Vagina (tissue), 2 donors: ENCODE measurements at regions not wholly inside any gene's neighbourhood (a gene's known extent, or its start where the extent isn't known, plus 50 kb on each side); places are given as distances from the start of the nearest gene placed in this dataset.

Experiments
- DNase-seq, 2 donors: peaks; one replicate each; pipeline ENCODE4 v3.0.0-alpha.2; 2017; ENCODE audit errors: extremely low spot score in 2 of 2
- H3K27ac ChIP-seq: fragments of 200-600 bp; sonication (generic); one replicate; pipeline ENCODE4 v1.5.1; 2019
- H3K27me3 ChIP-seq: fragments of 200-600 bp; sonication (generic); one replicate; pipeline ENCODE4 v1.5.1; 2019
- H3K36me3 ChIP-seq, 2 donors: fragments of 200-600 bp; sonication (generic); one replicate each; pipeline ENCODE4 v1.5.1; 2017 to 2019
- H3K4me1 ChIP-seq: fragments of 200-600 bp; sonication (generic); one replicate; pipeline ENCODE4 v1.5.1; 2019
- H3K4me3 ChIP-seq, 2 donors: fragments of 200-600 bp; sonication (generic); 1 replicate in 1 of 2; 2 replicates in 1 of 2; pipeline ENCODE4 v1.5.1; 2016 to 2019
- H3K9me3 ChIP-seq: fragments of 200-600 bp; sonication (generic); one replicate; pipeline ENCODE4 v1.5.1; 2019
- CTCF ChIP-seq, 3 experiments: fragments of 450-650 bp in 2 of 3; fragments of 200-600 bp in 1 of 3; sonication (generic) in 1 of 3; IDR thresholded peaks; one replicate each; pipeline ENCODE4 v1.5.1; 2017 to 2019; ENCODE audit warnings: antibody characterized with exemption in 3 of 3, mild to moderate bottlenecking in 2 of 3, moderate library complexity in 2 of 3
- POLR2A ChIP-seq, 2 donors: fragments of 450-650 bp; IDR thresholded peaks; one replicate each; pipeline ENCODE4 v1.6.1; 2017; ENCODE audit warnings: antibody characterized with exemption in 2 of 2, mild to moderate bottlenecking in 2 of 2, moderate library complexity in 2 of 2
- POLR2AphosphoS5 ChIP-seq, 2 donors: sonication (generic); formaldehyde crosslinking; IDR thresholded peaks; one replicate each; pipeline ENCODE4 v1.9.0; 2017; ENCODE audit warnings: antibody characterized with exemption in 2 of 2, mild to moderate bottlenecking in 2 of 2, low read depth in 1 of 2; ENCODE audit not compliant: insufficient read depth in 1 of 2
- intact Hi-C: fragments of 100-400 bp; cut with DNase I; formaldehyde crosslinking; loops from one replicate; pipeline ENCODE4 v1.15.1; 2023

GRCh38 chr5:22928821-22929482, 75.8 kb upstream of the CDH12 start:
- Histone ChIP-seq H3K36me3 (no peaks in the 10 kb centered on the region), H3K9me3 (no peaks in the 10 kb centered on the region), H3K4me3 (no peak overlapping the region), H3K27me3 (no peaks in the 10 kb centered on the region), H3K4me1 (no peaks in the 10 kb centered on the region), H3K27ac (no peak overlapping the region)
- TF ChIP-seq POLR2A (IDR thresholded peaks at IDR 0.05) (no peak), CTCF (IDR thresholded peaks at IDR 0.05) (no peak), POLR2AphosphoS5 (IDR thresholded peaks at IDR 0.05; ENCODE audit: insufficient read depth in 1 of 2, low read depth in 1 of 2) (no peak)
- intact Hi-C loops = no loop called here
- DNase-seq = no peak

GRCh38 chr5:22926574-22926973, 73.4 kb upstream of the CDH12 start:
- Histone ChIP-seq H3K9me3 (no peaks in the 10 kb centered on the region), H3K27me3 (no peaks in the 10 kb centered on the region), H3K36me3 (no peaks in the 10 kb centered on the region), H3K4me3 (no peak overlapping the region), H3K4me1 (no peaks in the 10 kb centered on the region), H3K27ac (no peak overlapping the region)
- intact Hi-C loops = no loop called here
- DNase-seq = no peak
- TF ChIP-seq CTCF (IDR thresholded peaks at IDR 0.05) (no peak), POLR2A (IDR thresholded peaks at IDR 0.05) (no peak), POLR2AphosphoS5 (IDR thresholded peaks at IDR 0.05; ENCODE audit: insufficient read depth in 1 of 2, low read depth in 1 of 2) (no peak)

GRCh38 chr5:22918511-22918910, 65.4 kb upstream of the CDH12 start:
- intact Hi-C loops = no loop called here
- Histone ChIP-seq H3K27ac (no peak overlapping the region), H3K36me3 (no peaks in the 10 kb centered on the region)

GRCh38 chr5:22916393-22916792, 63.2 kb upstream of the CDH12 start:
- Histone ChIP-seq H3K36me3 (no peaks in the 10 kb centered on the region), H3K27ac (no peak overlapping the region), H3K4me1 (no peaks in the 10 kb centered on the region), H3K9me3 (no peaks in the 10 kb centered on the region), H3K4me3 (no peak overlapping the region), H3K27me3 (no peaks in the 10 kb centered on the region)
- no peak for TF ChIP-seq POLR2A (IDR thresholded peaks at IDR 0.05)
- TF ChIP-seq POLR2AphosphoS5 (IDR thresholded peaks at IDR 0.05; ENCODE audit: insufficient read depth in 1 of 2, low read depth in 1 of 2) = no peak
- TF ChIP-seq CTCF (IDR thresholded peaks at IDR 0.05) = no peak
- no peak for DNase-seq
- intact Hi-C loops = no loop called here

More at GRCh38 chr5:22918511-22918910, 65.4 kb upstream of the CDH12 start:
- H3K4me3 ChIP-seq = no peak overlapping the region
- DNase-seq = no peak
- no peaks in the 10 kb centered on the region for H3K4me1 ChIP-seq
- H3K27me3 ChIP-seq = no peaks in the 10 kb centered on the region
- TF ChIP-seq POLR2A (IDR thresholded peaks at IDR 0.05) = no peak
- TF ChIP-seq POLR2AphosphoS5 (IDR thresholded peaks at IDR 0.05; ENCODE audit: insufficient read depth in 1 of 2, low read depth in 1 of 2) = no peak
- no peak for TF ChIP-seq CTCF (IDR thresholded peaks at IDR 0.05)
- no peaks in the 10 kb centered on the region for H3K9me3 ChIP-seq

GRCh38 chr5:22911019-22911418, 57.9 kb upstream of the CDH12 start:
- intact Hi-C loops = no loop called here
- no peaks in the 10 kb centered on the region for H3K27me3 ChIP-seq
- H3K4me3 ChIP-seq = no peak overlapping the region
- TF ChIP-seq CTCF (IDR thresholded peaks at IDR 0.05) (no peak), POLR2AphosphoS5 (IDR thresholded peaks at IDR 0.05; ENCODE audit: insufficient read depth in 1 of 2, low read depth in 1 of 2) (no peak), POLR2A (IDR thresholded peaks at IDR 0.05) (no peak)
- DNase-seq = no peak
- H3K36me3 ChIP-seq = no peaks in the 10 kb centered on the region
- no peak overlapping the region for H3K27ac ChIP-seq
- no peaks in the 10 kb centered on the region for H3K4me1 ChIP-seq
- no peaks in the 10 kb centered on the region for H3K9me3 ChIP-seq
